ENCODE measurements at regions not wholly inside any gene's neighbourhood (a gene's known extent, or its start where the extent isn't known, plus 50 kb on each side); places are given as distances from the start of the nearest gene placed in this dataset.
"Not testable (repeated sequence)": the region's sequence is repeated elsewhere in the genome, so short reads cannot be mapped to it uniquely, and the experiment has no call there.

DNA sequence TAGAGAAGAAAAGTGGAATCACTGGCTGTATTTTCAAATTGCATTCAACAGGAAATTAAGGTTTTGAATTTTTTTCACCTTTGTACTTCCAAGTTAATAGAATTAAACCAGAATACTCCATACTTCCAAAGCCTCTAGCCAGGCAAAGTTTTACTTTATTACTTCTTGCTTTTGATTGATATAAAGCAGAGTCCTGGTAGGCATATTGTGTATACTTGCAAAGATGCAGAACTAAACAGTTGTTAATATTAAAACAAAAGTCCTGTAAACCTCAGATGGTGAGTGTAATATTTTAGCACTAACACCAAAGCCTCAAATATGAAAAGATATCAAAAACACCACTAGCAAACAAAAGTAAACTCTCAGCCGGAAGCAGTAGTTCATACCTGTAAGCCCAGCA lies 107.2 kb upstream of the C2CD4B start:
- DNase-seq = no peak

DNA sequence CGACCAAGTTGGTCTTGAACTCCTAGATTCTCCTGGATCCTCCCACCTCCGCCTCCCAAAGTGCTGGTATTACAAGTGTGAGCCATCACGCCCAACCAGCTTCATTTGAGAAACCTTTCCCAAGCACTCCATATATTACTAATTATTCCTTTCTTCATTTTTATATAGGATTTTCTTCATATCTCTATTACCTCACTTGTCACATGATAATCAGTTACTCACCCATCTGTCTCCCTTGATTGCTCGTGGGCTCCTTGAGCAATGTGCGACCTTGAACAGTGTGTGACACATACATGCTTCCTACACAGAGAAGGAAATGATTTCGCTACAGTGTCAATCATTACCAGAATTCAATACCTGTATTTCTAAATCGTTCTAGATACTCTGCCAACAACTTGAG lies 110.7 kb upstream of the C2CD4B start:
- DNase-seq = no peak

DNA sequence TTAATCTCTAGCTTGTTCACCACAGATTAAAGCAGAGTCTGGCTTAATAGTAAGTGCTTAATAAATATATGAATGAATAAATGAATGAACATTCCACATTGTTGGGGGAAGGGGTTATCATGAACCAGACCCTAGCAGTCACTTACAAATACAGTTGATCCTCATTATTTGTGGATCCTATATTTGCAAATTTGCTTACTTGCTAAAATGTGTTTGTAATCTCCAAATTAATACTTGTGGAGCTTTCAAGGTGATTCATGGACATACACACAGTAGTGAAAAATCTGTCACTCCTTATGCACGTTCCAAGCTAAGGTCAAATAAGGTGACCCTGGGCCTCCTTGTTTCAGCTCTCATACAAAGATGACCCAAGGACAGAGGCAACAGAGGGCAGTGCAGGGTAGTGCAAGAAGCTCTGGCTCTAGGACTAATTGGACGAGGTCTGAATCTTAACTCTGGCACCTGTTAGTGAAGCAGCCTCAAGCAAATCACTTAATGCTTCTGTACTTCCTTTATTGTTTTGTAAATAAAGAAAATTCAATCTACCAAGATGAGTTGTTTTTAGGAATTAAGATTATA lies 112.8 kb upstream of the C2CD4B start:
- DNase-seq = no peak

DNA sequence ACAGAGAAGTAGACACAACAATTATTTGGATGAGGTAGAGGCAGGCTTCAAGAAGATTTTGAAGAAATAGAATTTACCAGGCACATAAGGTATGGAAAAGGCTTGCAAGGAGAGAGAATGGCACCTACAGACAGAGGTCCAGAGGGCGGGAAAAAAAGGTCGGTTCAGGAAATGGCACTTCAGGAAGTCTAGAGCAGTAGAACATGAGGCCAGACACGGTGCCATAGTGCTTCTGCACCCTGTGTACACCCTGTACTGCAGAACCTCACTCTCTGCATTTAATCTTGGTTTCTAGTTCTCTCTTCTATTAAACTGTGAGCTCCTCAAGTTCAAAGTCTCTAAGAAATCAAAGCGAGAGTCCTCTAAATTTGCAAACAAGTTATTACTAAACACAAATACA lies 113.4 kb upstream of the C2CD4B start:
- DNase-seq = no peak

DNA sequence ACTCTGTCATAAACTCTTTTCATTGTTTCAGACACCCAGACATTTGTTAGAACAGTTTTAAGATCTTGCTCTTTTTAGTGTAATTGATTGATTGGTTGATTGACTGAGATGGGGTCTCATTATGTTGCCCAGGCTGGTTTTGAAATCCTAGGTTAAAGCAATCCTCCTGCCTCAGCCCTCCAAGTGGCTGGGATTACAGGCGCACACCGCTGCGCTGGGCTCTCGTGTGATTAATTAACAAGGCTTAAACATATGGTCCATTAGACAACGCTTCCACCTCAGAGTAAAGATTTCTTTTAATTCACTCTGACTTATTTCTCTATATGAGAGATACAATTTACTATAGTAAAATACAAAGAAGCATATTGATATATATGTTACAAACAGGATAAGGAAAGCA lies 114.0 kb upstream of the C2CD4B start:
- DNase-seq = peak in 1 of 2 experiments; percentile 2

DNA sequence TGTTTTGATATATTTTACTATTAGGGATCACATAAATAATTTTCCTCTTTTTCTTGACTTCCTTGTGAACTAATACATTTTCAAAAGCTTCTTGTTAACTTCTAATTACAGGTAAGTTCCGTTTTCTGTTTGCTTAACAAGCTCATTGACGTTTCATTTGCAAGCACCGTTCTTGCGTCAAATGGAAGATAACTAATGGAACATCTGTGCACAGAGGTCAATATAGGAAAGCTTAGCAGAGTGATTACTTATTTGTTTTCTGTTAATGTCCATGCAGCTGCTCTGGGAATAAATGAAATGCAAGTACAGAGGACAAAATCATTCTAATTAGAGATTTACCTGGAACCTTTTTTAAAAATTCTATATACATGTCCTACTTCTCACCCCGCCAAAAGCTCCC lies 115.5 kb upstream of the C2CD4B start:
- DNase-seq = peak in 1 of 2 experiments; percentile 18

DNA sequence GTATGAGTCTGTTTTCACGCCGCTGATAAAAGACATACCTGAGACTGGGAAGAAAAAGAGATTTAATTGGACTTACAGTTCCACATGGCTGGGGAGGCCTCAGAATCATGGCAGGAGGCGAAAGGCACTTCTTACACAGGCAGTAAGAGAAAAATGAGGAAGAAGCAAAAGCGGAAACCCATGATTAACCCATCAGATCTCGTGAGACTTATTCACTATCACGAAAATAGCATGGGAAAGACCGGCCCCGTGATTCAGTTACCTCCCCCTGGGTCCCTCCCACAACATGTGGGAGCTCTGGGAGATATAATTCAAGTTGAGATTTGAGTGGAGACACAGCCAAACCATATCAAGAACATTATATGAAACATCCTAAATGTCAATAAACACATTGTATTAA lies 116.7 kb upstream of the C2CD4B start:
- not testable (repeated sequence) for DNase-seq

DNA sequence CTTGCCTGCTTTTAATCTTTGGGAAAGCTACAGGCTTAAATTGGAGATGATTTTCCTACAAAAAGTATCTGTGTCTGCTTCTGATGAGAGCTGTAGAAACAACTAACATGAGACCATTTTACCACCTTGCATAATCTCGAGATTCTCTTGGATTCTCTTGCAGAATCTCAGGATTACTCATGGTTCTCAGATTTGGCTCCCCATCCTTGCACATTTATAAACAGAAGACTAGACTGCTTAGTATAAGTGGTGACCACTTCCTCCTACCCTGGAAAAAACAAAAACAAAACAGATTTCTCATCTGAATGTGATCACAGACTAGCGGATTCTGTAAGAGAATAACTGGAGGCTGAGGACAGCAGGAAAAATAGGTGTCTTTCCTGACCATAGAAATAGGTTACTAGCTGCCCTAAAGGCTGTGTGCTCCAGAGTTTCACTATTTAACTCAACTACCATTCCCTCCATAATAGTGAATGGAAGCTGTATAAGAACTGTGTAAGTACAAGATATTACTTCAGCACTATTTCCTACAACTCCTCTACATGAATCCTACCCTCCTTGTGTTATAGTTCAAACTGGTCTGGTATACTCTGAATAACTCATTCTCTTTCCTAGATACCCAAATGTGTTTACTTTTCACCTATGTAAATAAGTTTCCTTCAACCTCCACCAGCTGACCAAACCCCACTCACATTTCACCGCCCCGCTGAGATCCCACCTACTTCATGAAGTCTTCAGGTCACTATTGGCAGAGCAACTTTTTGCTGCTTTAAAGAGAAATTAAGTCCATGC lies 122.2 kb upstream of the C2CD4B start:
- DNase-seq = no peak

DNA sequence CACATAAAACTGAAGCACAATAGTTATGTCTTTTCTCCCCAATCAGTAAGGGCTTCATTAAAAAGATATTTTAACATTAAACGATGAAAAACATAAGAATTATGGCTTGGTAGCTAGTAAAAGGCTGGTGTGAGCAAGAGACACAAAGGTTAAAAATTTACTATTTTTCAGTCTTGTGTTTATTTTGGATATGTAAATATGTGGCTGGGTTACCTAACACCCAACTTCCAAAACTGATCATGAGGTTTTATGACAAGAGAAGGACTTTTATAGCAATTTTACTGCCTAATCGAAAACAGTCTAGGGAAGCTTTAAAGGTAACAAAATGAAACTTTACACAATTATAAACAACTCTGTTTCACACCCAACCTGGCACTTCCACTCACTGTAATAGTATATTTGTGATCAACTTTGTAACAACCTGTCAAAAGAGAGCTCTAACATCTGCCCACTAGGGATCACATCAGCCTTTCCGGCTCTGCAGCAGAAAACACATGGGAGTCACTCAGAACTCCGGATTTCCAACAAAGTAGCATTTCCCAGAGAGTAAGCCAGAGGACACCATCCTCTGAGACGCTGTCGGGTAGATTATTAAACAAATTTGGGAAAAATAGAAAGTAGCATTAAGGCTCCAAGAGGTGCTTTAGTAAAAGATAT lies 123.4 kb upstream of the C2CD4B start:
- DNase-seq = no peak

DNA sequence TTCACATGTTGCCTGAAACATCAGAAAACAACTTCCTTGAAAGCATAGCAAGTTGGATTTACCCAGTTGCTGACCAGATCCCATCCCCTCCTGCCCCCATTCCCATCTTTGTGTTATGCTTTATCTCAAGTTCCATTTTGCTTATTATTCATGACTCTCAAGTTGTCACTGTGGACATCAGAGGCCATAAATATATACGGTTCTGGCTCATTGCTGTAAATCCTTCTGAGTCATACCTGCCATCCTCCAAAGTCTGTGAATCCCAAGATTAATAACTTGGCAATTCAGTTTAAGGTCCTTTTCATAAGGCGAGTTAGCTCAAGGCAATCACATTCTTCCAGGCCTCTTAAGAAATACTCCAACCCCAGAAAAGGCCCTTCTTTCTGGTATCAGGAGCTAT lies 126.2 kb upstream of the C2CD4B start:
- DNase-seq = no peak

DNA sequence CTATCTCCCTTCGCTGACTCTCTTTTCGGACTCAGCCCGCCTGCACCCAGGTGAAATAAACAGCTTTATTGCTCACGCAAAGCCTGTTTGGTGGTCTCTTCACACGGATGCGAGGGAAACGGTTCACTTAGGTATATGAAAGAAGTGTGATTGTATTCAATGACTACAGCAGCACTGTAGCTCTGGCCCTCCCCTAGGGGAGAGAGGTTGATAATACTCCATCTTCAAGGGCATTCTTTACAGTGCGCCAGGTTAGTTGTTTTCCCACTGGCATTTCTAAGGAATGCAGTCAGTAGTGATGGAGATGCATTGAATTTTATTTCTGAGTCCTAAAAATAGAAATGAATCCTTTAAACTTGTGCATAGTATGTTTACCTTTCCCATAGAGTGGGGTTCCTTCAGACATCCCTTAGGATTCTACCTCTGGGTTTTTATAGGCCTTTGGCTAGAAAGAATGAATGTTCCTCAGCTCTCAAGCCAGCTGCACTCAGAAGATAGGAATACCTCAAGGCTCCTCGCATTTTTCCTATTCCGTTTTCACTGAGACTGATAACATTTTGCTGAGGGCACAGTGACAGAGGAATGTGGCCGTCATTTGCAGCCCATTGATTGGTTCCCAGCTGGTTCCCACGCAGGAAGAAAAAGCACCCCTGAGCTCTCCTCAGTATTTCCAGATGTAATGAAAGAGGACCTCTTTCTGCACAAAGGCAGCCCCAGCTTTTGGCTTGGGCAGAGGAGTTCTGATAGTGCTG lies 131.8 kb upstream of the C2CD4B start:
- DNase-seq = no peak

DNA sequence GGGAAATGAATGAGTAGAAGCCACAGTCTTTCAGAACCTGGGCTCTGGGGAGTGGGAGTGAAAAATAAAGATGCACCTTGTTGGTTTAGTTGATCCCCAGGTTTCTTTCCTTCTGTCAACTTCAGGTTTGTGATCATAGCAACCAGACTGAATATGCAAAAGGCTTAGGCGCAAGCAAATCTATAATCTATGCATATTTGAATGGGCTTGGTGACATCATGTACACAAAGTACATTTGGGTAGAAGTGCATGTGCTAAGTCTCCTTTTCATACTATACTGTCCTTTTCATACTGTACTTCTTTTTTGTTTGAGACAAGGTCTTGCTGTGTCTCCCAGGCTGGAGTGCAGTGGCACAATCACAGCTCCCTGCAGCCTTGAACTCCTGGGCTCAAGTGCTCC lies 132.4 kb upstream of the C2CD4B start:
- no peak for DNase-seq

DNA sequence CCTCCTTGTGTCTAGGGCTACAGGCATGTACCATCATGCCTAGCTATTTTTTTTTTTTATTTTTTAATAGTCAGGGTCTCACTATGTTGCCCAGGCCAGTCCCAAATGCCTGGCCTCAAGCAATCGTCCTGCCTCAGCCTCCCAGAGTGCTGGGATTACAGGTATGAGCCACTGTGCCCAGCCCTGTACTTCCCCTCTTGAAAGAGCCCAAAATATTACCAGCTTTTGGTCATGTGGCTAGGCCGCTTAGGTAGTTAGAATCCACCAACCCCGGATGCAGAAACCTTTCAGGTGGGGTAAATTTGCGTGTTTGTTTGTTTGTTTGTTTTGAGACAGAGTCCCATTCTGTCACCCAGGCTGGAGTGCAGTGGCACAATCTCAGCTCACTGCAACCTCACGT lies 132.8 kb upstream of the C2CD4B start:
- DNase-seq = no peak

DNA sequence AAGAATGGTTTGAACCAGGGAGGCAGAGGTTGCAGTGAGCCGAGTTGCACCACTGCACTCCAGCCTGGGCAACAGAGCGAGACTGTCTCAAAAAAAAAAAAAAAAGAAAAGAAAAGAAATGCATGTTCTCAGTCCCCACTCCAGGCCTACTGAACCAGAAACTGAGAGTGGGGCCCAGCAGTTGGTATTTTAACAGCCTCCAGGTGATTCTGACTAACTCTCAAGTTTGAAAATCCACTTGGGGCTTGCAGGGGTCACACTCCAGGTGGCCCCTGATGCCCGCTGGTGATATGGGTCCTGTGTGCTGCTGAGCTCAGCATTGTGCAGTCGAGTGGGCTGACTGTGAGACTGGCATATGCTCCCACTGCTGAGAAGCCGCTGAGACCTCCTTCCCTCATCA lies 133.7 kb upstream of the C2CD4B start:
- no peak for DNase-seq

DNA sequence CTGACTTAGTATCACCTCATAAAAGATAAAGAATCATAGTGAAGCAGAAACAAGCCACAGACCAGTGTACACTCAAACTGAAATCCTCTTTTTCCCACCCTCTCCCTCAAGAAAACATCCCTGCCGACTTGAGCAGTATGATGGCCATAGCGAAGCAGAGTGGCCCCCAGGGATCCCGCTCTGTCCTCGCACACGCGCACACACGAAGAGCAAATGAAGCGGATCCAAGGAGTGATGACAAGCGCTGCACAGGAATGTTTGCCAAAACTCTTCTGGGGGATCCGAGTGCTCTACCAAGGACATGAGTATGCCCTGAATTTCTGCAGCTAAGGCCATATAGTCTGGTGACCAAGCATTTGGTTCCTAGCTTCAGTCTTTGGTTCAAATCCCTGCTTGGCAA lies 134.5 kb upstream of the C2CD4B start:
- DNase-seq = no peak

DNA sequence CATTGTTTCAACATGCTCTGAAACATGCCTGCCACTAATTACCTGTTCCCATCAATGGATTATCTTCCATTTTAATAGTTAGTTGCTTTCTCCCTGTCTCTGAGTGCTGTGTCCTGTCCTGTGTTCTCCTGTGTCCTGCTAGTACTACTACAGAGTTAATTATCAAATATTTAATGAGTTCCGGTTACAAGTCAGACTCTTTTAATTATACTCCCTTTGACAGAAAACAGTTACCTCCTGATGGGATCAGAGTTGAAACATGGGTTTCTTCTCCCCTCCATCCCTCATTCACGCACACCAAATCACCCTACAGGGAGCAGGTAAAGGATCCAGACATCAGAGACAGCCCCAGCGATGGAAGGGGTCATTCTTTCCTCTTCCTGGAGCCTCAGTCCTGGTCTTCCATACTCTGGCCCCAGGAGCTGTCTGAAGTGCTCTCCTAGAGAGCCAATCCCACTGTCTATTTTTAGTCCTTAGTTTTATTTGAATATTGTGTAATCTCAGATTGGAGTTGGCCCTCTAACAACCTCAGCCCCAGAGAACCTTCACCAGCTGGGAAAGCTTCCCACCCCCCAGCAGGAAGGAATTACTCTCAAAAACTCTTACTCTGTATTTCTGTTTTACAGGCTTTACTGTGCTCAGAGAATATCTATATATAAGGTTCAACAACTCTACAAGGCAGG lies 137.0 kb upstream of the C2CD4B start:
- DNase-seq = no peak

DNA sequence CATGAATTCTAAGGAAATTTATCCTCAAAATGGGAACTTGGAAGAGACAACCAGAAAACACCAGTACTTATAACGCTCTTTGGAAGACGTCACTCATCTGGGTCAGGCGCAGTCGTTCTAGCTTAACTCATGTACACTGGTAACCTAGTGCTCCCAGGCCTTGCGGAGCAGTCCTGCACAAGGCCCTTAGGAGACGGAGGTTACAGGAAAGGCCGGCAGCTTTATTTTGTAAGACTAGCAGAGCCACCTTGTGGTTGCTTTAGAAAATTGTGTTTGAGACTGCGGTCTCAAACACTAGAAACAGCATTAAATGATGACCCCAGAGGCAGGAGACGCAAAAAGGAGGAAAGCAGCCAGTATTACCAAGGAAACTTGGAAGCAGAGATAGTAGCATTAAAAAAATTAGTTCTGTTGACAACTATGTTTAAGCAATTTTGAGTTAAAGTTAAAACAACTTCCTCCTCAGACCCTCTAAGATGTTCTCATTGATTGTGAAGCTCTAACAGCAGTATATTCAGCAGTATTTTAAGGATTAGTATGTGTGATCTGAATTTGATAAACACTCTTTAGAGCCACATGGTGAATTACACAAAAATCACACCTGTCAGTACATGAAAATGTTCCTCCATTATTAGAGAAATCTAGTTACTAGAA lies 141.9 kb upstream of the C2CD4B start:
- peak; percentile 73 to 81 for DNase-seq

DNA sequence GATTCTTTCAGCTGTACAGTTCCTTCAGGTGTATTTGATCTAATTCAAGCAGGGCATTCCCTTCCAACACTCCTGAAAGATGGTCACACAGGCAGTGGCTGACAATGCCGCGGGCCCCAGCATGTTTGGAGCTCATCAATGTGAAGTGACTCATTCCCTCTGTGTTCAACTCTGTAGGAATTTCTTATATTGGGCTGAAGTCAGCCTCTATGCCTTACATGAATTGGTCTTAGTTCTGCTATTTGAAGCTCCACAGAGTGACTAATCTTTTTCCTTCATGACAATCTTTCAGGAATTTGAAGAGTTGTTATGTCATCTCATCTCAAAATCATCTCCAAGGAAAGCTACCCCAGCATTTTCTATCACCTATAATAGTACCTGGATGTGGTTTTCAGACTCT lies 142.5 kb upstream of the C2CD4B start:
- no peak for DNase-seq

DNA sequence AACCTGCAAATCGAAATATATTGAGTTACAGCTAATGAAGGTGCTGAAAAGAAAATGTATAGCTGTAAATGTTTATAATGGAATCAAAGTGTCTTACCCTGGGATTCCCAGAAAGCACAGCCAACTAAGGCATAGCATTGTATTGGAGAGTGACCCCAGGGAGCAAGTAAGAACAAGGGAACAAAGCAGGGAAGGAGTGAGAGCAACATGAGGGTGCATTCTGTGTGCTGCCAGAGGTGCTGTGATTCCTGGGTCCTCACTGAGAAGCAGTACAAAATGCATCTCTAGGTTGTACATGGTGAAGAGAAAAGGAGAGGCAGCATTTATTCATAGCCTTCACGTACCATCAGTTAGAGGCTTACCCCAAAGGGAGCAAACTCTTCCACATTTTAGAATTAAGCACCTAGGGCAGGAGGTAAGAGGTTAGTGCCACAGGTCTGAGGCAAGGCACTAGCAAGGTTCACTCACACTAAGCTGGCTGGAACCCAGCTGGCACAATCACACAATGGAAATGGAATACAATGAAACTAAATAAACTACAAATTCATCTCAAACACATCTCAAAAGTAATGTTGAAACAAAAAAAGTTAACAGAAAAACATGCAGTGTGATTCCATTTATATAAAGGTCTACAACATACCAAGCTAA lies 151.5 kb upstream of the C2CD4B start:
- no peak for DNase-seq

DNA sequence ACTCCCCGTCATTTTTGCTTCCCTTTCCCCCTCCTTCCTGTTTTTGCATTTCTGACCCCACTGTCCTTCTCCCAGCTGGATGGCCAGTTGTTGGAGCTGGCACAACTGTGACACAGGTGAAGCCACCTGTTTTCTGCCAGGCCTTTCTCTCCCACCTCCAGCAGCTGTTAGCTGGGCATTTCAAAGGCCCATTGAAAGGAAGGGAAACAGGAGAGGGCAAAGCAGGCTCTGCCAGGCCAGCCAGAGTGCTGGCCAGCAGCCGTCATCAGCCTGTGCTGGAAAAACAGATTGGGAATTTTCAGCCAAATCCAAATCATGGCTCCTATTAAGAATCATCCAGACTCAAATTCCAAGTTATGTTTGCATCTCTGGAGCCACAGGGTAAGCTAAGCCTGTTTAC lies 155.2 kb upstream of the C2CD4B start:
- DNase-seq = no peak

DNA sequence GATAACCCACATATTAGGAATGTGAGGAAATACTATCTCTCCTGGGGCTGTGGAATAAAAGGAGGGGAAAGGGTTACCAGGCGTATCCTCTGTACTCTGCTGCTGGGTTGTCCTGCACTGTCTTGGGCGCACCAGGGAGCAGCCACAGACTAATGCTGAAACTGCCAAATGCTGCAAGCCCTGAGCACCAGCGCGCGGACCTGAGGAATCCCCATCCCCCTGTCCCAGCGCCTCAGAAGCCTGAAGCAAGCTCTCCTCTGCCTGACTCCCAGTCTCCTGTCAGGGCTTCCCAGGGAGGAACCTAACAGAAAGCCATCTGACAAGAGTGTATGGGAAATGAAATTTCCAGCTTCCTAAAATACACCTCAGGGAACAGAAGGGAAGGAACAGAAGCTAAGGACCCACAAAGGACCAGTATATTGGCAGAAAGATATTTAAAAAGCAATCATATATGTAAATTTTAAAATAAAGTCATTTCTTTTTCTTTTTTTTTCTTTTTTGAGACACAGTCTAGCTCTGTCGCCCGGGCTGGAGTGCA lies 158.3 kb upstream of the C2CD4B start:
- DNase-seq = no peak

DNA sequence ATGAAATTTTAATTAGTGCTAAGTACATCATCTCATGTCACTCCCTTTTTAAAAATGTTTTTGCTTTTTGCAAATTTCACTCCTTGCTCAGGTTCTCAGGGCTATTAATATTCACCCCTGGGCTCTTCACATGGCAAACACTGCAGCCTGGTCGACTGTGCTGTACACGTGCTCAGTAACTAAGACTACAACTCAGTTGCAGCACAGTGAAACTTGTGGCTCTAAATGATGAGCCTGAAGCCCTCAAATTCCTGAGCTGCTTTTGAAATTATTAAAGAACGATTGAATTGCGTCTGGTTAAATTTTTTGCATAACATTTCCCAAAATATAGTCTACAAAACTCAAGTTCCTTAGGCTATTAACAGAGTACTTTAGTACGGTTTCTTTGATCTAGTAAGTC lies 159.3 kb upstream of the C2CD4B start:
- no peak for DNase-seq

Data from NCI-H2081 (cell line).